GM19240 (cell line): ENCODE measurements at regions not wholly inside any gene's neighbourhood (a gene's known extent, or its start where the extent isn't known, plus 50 kb on each side); places are given as distances from the start of the nearest gene placed in this dataset.
"Not testable (repeated sequence)": the region's sequence is repeated elsewhere in the genome, so short reads cannot be mapped to it uniquely, and the experiment has no call there.

Experiments
- DNase-seq: peaks from one replicate; pipeline ENCODE4 v3.0.0; 2011; ENCODE audit warnings: low spot score; ENCODE audit not compliant: insufficient read length

- DNase-seq: no peak
These were observed 384.9 kb upstream of the SOX9 start for GRCh38 chr17:71735893-71736292.

GRCh38 chr17:71740866-71741265 lies 380.0 kb upstream of the SOX9 start:
- no peak for DNase-seq

- no peak for DNase-seq
These were observed 379.0 kb upstream of the SOX9 start for GRCh38 chr17:71741836-71742235.

- DNase-seq: no peak
These were observed 371.9 kb upstream of the SOX9 start for GRCh38 chr17:71748872-71749271.

- no peak for DNase-seq
These were observed 367.8 kb upstream of the SOX9 start for GRCh38 chr17:71753070-71753469.

GRCh38 chr17:71757156-71757555 lies 363.7 kb upstream of the SOX9 start:
- DNase-seq: no peak

GRCh38 chr17:71757956-71758355 lies 362.9 kb upstream of the SOX9 start:
- DNase-seq: no peak

GRCh38 chr17:71759422-71760060 lies 361.3 kb upstream of the SOX9 start:
- DNase-seq: no peak

GRCh38 chr17:71760062-71760720 lies 360.6 kb upstream of the SOX9 start:
- DNase-seq: no peak

GRCh38 chr17:71762526-71762925 lies 358.3 kb upstream of the SOX9 start:
- DNase-seq: no peak

- no peak for DNase-seq
These were observed 356.3 kb upstream of the SOX9 start for GRCh38 chr17:71764505-71764904.

GRCh38 chr17:71765437-71765836 lies 355.4 kb upstream of the SOX9 start:
- no peak for DNase-seq

GRCh38 chr17:71769850-71770249 lies 351.0 kb upstream of the SOX9 start:
- DNase-seq: no peak

- DNase-seq: no peak
These were observed 343.7 kb upstream of the SOX9 start for GRCh38 chr17:71777048-71777640.

- DNase-seq: no peak
These were observed 341.3 kb upstream of the SOX9 start for GRCh38 chr17:71779482-71779881.

GRCh38 chr17:71780596-71780995 lies 340.2 kb upstream of the SOX9 start:
- DNase-seq: no peak

GRCh38 chr17:71782021-71782420 lies 338.8 kb upstream of the SOX9 start:
- DNase-seq: not testable (repeated sequence)

- DNase-seq: no peak
These were observed 330.0 kb upstream of the SOX9 start for GRCh38 chr17:71790791-71791190.

- no peak for DNase-seq
These were observed 329.5 kb upstream of the SOX9 start for GRCh38 chr17:71791311-71791710.

GRCh38 chr17:71792966-71793365 lies 327.9 kb upstream of the SOX9 start:
- no peak for DNase-seq

GRCh38 chr17:71793518-71793917 lies 327.3 kb upstream of the SOX9 start:
- no peak for DNase-seq

GRCh38 chr17:71798701-71799100 lies 322.1 kb upstream of the SOX9 start:
- no peak for DNase-seq

GRCh38 chr17:71799657-71800056 lies 321.2 kb upstream of the SOX9 start:
- DNase-seq: no peak
